ENCODE measurements at regions not wholly inside any gene's neighbourhood (a gene's known extent, or its start where the extent isn't known, plus 50 kb on each side); places are given as distances from the start of the nearest gene placed in this dataset.
"Not testable (repeated sequence)": the region's sequence is repeated elsewhere in the genome, so short reads cannot be mapped to it uniquely, and the experiment has no call there.

DNA sequence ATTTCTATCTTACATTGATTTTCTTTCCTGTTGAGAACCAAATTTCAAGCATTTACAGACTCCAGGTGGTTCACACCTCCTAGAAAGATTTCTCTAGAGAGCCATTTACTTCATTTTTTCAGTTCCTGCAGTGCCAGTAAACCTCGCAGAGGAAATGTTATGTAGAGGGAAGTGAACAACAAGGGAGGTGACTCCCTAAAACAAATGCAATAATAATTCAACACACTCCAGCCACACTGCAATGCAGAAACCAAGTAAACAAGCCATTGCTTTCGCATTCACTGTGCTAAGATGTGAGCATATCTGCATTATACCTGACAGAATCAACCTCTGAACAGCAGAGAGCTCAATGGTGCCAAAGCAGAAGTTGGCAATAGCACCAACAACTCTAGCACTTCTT lies 215.1 kb downstream of the RBM26 start:
- no peaks in the 10 kb centered on the region for H3K9me3 ChIP-seq (replicated peaks)
- no peak overlapping the region for H3K4me3 ChIP-seq
- intact Hi-C loops (cut with micrococcal nuclease): no loop called here
- no peaks in the 10 kb centered on the region for H3K4me1 ChIP-seq
- H3K27me3 ChIP-seq (ENCODE audit: low read depth): no peaks in the 10 kb centered on the region
- no peaks in the 10 kb centered on the region for H3K36me3 ChIP-seq
- DNase-seq: no peak
- TF ChIP-seq CTCF (IDR thresholded peaks at IDR 0.05; ENCODE audit: borderline replicate concordance): no peak
- H3K27ac ChIP-seq (replicated peaks): no peak overlapping the region

DNA sequence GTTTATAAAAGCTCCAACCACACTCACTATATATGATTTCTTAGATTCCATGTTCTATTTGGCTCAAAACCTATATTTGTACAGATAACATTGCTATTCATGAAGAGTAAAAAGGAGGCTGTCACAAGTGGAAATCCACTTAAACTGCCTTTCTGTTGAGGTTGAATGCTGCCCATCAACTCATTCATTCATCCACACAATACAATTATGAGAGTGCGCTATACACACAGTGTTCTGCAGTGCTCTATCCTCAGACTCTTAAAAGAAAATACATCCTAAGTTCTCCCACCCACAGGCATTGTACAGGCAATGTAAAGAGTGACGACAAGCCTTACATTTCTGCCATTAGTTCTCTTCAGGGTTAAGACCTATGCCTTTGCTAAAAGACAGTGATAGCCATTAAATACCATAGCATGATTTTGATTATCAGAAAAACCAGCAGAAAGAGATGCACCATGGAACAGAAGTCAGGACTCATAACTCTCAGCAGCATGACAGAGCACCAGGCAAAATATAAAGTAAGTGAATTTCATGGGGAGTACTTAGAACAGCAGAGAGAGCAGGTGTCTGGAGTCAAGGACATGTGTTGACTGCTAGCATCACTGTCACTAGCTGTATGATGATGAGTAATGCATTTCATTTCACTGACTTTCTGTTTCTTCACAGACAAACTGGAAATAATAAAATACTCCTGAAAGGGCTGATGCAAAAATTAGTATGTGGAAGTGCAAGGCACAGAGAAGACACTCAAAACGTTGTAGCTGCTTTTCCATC lies 218.0 kb downstream of the RBM26 start:
- Histone ChIP-seq H3K27me3 (ENCODE audit: low read depth) (no peaks in the 10 kb centered on the region), H3K4me3 (no peak overlapping the region), H3K36me3 (no peaks in the 10 kb centered on the region), H3K27ac (replicated peaks) (no peak overlapping the region), H3K4me1 (no peaks in the 10 kb centered on the region), H3K9me3 (replicated peaks) (no peaks in the 10 kb centered on the region)
- DNase-seq: no peak
- no peak for TF ChIP-seq CTCF (IDR thresholded peaks at IDR 0.05; ENCODE audit: borderline replicate concordance)
- intact Hi-C loops (cut with micrococcal nuclease): no loop called here

DNA sequence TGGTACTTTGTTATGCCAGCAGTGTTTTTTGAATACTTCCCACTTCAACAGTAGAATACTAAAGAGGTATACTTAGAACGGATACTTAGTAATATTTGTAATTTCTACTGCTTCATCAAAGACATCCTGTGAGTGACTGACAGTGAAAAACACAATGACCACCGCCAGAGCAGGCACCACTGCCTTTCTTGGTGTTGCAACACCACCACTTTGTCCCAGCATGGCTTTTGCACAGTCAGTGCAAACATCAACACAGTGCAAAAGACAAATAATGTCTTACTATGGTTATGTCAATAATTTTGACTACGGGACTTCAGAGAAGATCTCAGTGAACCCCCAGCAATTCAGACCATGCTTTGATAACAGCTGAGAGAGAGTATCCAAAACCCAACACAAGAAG lies 220.5 kb downstream of the RBM26 start:
- Histone ChIP-seq H3K27me3 (ENCODE audit: low read depth) (no peaks in the 10 kb centered on the region), H3K9me3 (replicated peaks) (no peaks in the 10 kb centered on the region), H3K27ac (replicated peaks) (no peak overlapping the region), H3K36me3 (no peaks in the 10 kb centered on the region), H3K4me1 (no peaks in the 10 kb centered on the region), H3K4me3 (no peak overlapping the region)
- intact Hi-C loops (cut with micrococcal nuclease): no loop called here
- no peak for TF ChIP-seq CTCF (IDR thresholded peaks at IDR 0.05; ENCODE audit: borderline replicate concordance)
- DNase-seq: no peak

DNA sequence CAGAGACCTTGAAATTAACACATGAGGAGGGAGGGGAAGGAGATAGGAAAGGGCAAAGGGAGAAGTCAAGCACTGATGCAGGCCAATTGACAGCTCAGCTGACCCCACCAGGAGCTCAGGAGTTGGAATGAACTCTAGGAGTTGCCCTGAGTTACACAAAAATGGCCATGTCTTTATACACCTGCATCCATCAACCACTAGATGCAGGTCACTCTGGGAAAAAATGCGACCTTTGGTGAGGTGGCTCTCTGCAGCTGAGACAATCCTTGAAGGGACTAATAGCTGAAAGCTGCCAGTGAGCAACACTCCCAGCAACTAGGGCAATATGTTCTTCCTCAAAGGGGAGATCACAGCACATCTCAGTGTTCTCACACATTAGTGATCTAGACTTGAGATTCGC lies 222.8 kb downstream of the RBM26 start:
- H3K4me3 ChIP-seq: no peak overlapping the region
- no peaks in the 10 kb centered on the region for H3K36me3 ChIP-seq
- no peaks in the 10 kb centered on the region for H3K4me1 ChIP-seq
- TF ChIP-seq CTCF (IDR thresholded peaks at IDR 0.05; ENCODE audit: borderline replicate concordance): no peak
- H3K27ac ChIP-seq (replicated peaks): no peak overlapping the region
- intact Hi-C loops (cut with micrococcal nuclease): no loop called here
- H3K27me3 ChIP-seq (ENCODE audit: low read depth): no peaks in the 10 kb centered on the region
- no peak for DNase-seq
- H3K9me3 ChIP-seq (replicated peaks): no peaks in the 10 kb centered on the region

GRCh38 chr13:79173691-79174090 lies 232.4 kb downstream of the RBM26 start:
- DNase-seq; H3K4me1 ChIP-seq; H3K27me3 ChIP-seq (ENCODE audit: low read depth); H3K4me3 ChIP-seq; H3K36me3 ChIP-seq; H3K27ac ChIP-seq (replicated peaks); intact Hi-C loops (cut with micrococcal nuclease): not testable (repeated sequence)
- H3K9me3 ChIP-seq (replicated peaks): peaks cover 55% of the 10 kb centered on the region

GRCh38 chr13:79172924-79173323 lies 233.1 kb downstream of the RBM26 start:
- H3K4me3 ChIP-seq; intact Hi-C loops (cut with micrococcal nuclease); H3K36me3 ChIP-seq; DNase-seq; H3K27me3 ChIP-seq (ENCODE audit: low read depth); H3K27ac ChIP-seq (replicated peaks); H3K4me1 ChIP-seq: not testable (repeated sequence)
- H3K9me3 ChIP-seq (replicated peaks): peaks cover 62% of the 10 kb centered on the region

Measured in left ventricle myocardium inferior (tissue), 1 donor.